Activated CD4-positive, alpha-beta T cell treated with anti-CD3 and anti-CD28 coated beads for 36 hours (primary cell): ENCODE measurements at regions not wholly inside any gene's neighbourhood (a gene's known extent, or its start where the extent isn't known, plus 50 kb on each side); places are given as distances from the start of the nearest gene placed in this dataset.

Source experiments
- ATAC-seq: fragments of 200-7000 bp; cut with Tn5 transposase; one replicate; pipeline ENCODE4 v1.10.0; 2021; ENCODE audit warnings: mild to moderate bottlenecking, moderate library complexity
- CTCF ChIA-PET: fragments of 350-600 bp; sonication (Branson Sonifier 250); formaldehyde crosslinking; loops from one replicate; lab custom pipeline; 2021; ENCODE audit warnings: antibody characterized with exemption; lab: Charles Lee
- POLR2A ChIA-PET: fragments of 350-600 bp; sonication (Branson Sonifier 250); formaldehyde crosslinking; loops from one replicate; lab custom pipeline; 2021; ENCODE audit warnings: antibody characterized with exemption, inconsistent platforms; lab: Charles Lee
- DNase-seq: peaks from one replicate; pipeline ENCODE4 v3.0.0-alpha.2; 2020
- H3K27ac Mint-ChIP-seq: one replicate; pipeline ENCODE4 v1.8.0; 2021; ENCODE audit warnings: mixed read lengths
- H3K27me3 Mint-ChIP-seq: one replicate; pipeline ENCODE4 v1.8.0; 2021; ENCODE audit warnings: mixed read lengths
- H3K36me3 Mint-ChIP-seq: one replicate; pipeline ENCODE4 v1.8.0; 2021; ENCODE audit warnings: low read depth, mixed read lengths
- H3K4me1 Mint-ChIP-seq: one replicate; pipeline ENCODE4 v1.8.0; 2021; ENCODE audit warnings: mixed read lengths
- H3K4me3 Mint-ChIP-seq: one replicate; pipeline ENCODE4 v1.8.0; 2021; ENCODE audit warnings: mild to moderate bottlenecking, moderate library complexity, mixed read lengths
- H3K9me3 Mint-ChIP-seq: one replicate; pipeline ENCODE4 v1.8.0; 2021; ENCODE audit warnings: low read depth, mixed read lengths
- intact Hi-C, 2 experiments: fragments of 100-400 bp; cut with DNase I in 1 of 2; cut with micrococcal nuclease in 1 of 2; formaldehyde crosslinking; loops; one replicate each; pipeline versions ENCODE4 v1.14.2 to v1.15.1; 2022 to 2024; cut with DNase I, micrococcal nuclease

GRCh38 chr18:42231796-42232195 is 276.8 kb downstream of the PIK3C3 start:
- no peak for ATAC-seq
- POLR2A ChIA-PET = no interaction called here
- Mint-ChIP-seq H3K36me3 (no peaks in the 10 kb centered on the region), H3K9me3 (no peaks in the 10 kb centered on the region), H3K4me1 (no peaks in the 10 kb centered on the region), H3K27me3 (no peaks in the 10 kb centered on the region), H3K27ac (no peak overlapping the region), H3K4me3 (no peak overlapping the region)
- CTCF ChIA-PET = no interaction called here
- no peak for DNase-seq
- intact Hi-C loops = no loop called here

GRCh38 chr18:42233908-42234307 is 278.9 kb downstream of the PIK3C3 start:
- no peak for ATAC-seq
- DNase-seq = no peak
- intact Hi-C loops = no loop called here
- no peak overlapping the region for H3K27ac Mint-ChIP-seq
- no peak overlapping the region for H3K4me3 Mint-ChIP-seq
- POLR2A ChIA-PET = no interaction called here
- no peaks in the 10 kb centered on the region for H3K36me3 Mint-ChIP-seq
- CTCF ChIA-PET = no interaction called here
- peaks cover 7% of the 10 kb centered on the region for H3K9me3 Mint-ChIP-seq
- no peaks in the 10 kb centered on the region for H3K4me1 Mint-ChIP-seq
- no peaks in the 10 kb centered on the region for H3K27me3 Mint-ChIP-seq

- Mint-ChIP-seq H3K9me3 (peaks cover 7% of the 10 kb centered on the region), H3K27ac (no peak overlapping the region), H3K4me3 (no peak overlapping the region), H3K36me3 (no peaks in the 10 kb centered on the region), H3K4me1 (no peaks in the 10 kb centered on the region), H3K27me3 (no peaks in the 10 kb centered on the region)
- DNase-seq (no peak), ATAC-seq (no peak)
- intact Hi-C loops = no loop called here
- ChIA-PET CTCF (no interaction called here), POLR2A (no interaction called here)
These were observed 287.7 kb downstream of the PIK3C3 start for GRCh38 chr18:42242758-42243157.

- no peak for DNase-seq
- intact Hi-C loops = no loop called here
- H3K36me3 Mint-ChIP-seq = no peaks in the 10 kb centered on the region
- ATAC-seq = no peak
- no peaks in the 10 kb centered on the region for H3K27me3 Mint-ChIP-seq
- ChIA-PET CTCF (no interaction called here), POLR2A (no interaction called here)
- no peak overlapping the region for H3K27ac Mint-ChIP-seq
- H3K4me1 Mint-ChIP-seq = no peaks in the 10 kb centered on the region
- no peaks in the 10 kb centered on the region for H3K9me3 Mint-ChIP-seq
- no peak overlapping the region for H3K4me3 Mint-ChIP-seq
These were observed 290.1 kb downstream of the PIK3C3 start for GRCh38 chr18:42245137-42245536.

GRCh38 chr18:42255908-42256765 is 301.1 kb downstream of the PIK3C3 start:
- H3K27ac Mint-ChIP-seq = no peak overlapping the region
- H3K9me3 Mint-ChIP-seq = no peaks in the 10 kb centered on the region
- H3K27me3 Mint-ChIP-seq = peaks cover 2% of the 10 kb centered on the region

GRCh38 chr18:42258301-42258965 is 303.4 kb downstream of the PIK3C3 start:
- intact Hi-C loops = no loop called here

More at GRCh38 chr18:42255908-42256765, 301.1 kb downstream of the PIK3C3 start:
- ATAC-seq = no peak
- Mint-ChIP-seq H3K36me3 (no peaks in the 10 kb centered on the region), H3K4me3 (no peak overlapping the region), H3K4me1 (no peaks in the 10 kb centered on the region)
- intact Hi-C loops = no loop called here
- DNase-seq = no peak
- ChIA-PET CTCF (no interaction called here), POLR2A (no interaction called here)

GRCh38 chr18:42261731-42262130 is 306.7 kb downstream of the PIK3C3 start:
- H3K27me3 Mint-ChIP-seq = no peaks in the 10 kb centered on the region
- ChIA-PET POLR2A (no interaction called here), CTCF (interaction anchor here (0.6 to 1.2 kb wide), 2 partner anchors 69 to 147 kb away, joined by 3 to 5 read pairs; no protein-coding TSS in a partner anchor)
- H3K27ac Mint-ChIP-seq = no peak overlapping the region
- DNase-seq (no peak), ATAC-seq (no peak)
- peaks cover 2% of the 10 kb centered on the region for H3K9me3 Mint-ChIP-seq
- no peaks in the 10 kb centered on the region for H3K4me1 Mint-ChIP-seq
- no peaks in the 10 kb centered on the region for H3K36me3 Mint-ChIP-seq
- intact Hi-C loops = no loop called here
- H3K4me3 Mint-ChIP-seq = no peak overlapping the region

More at GRCh38 chr18:42258301-42258965, 303.4 kb downstream of the PIK3C3 start:
- DNase-seq (no peak), ATAC-seq (no peak)
- H3K36me3 Mint-ChIP-seq = no peaks in the 10 kb centered on the region
- H3K9me3 Mint-ChIP-seq = no peaks in the 10 kb centered on the region
- POLR2A ChIA-PET = no interaction called here
- CTCF ChIA-PET = no interaction called here
- H3K4me3 Mint-ChIP-seq = no peak overlapping the region
- H3K27me3 Mint-ChIP-seq = no peaks in the 10 kb centered on the region
- no peak overlapping the region for H3K27ac Mint-ChIP-seq
- no peaks in the 10 kb centered on the region for H3K4me1 Mint-ChIP-seq

GRCh38 chr18:42264497-42264896 is 309.5 kb downstream of the PIK3C3 start:
- intact Hi-C loops = no loop called here
- ATAC-seq = no peak
- H3K27me3 Mint-ChIP-seq = peaks cover 2% of the 10 kb centered on the region
- no peaks in the 10 kb centered on the region for H3K36me3 Mint-ChIP-seq
- H3K27ac Mint-ChIP-seq = no peak overlapping the region
- H3K4me3 Mint-ChIP-seq = no peak overlapping the region
- ChIA-PET CTCF (no interaction called here), POLR2A (no interaction called here)
- peaks cover 2% of the 10 kb centered on the region for H3K9me3 Mint-ChIP-seq
- DNase-seq = no peak
- no peaks in the 10 kb centered on the region for H3K4me1 Mint-ChIP-seq

GRCh38 chr18:42268186-42268725 is 313.2 kb downstream of the PIK3C3 start:
- H3K4me1 Mint-ChIP-seq = no peaks in the 10 kb centered on the region
- no peak for DNase-seq
- peaks cover 2% of the 10 kb centered on the region for H3K27me3 Mint-ChIP-seq
- H3K9me3 Mint-ChIP-seq = peaks cover 2% of the 10 kb centered on the region
- no peak for ATAC-seq
- intact Hi-C loops = no loop called here
- CTCF ChIA-PET = no interaction called here
- H3K36me3 Mint-ChIP-seq = no peaks in the 10 kb centered on the region
- POLR2A ChIA-PET = no interaction called here
- no peak overlapping the region for H3K4me3 Mint-ChIP-seq
- no peak overlapping the region for H3K27ac Mint-ChIP-seq

GRCh38 chr18:42268798-42269197 is 313.8 kb downstream of the PIK3C3 start:
- H3K4me3 Mint-ChIP-seq = no peak overlapping the region
- POLR2A ChIA-PET = no interaction called here
- no peaks in the 10 kb centered on the region for H3K36me3 Mint-ChIP-seq
- DNase-seq (no peak), ATAC-seq (no peak)
- peaks cover 2% of the 10 kb centered on the region for H3K27me3 Mint-ChIP-seq
- intact Hi-C loops = no loop called here
- peaks cover 2% of the 10 kb centered on the region for H3K9me3 Mint-ChIP-seq
- no peaks in the 10 kb centered on the region for H3K4me1 Mint-ChIP-seq
- CTCF ChIA-PET = no interaction called here
- no peak overlapping the region for H3K27ac Mint-ChIP-seq

GRCh38 chr18:42271647-42272414 is 316.8 kb downstream of the PIK3C3 start:
- Mint-ChIP-seq H3K4me1 (no peaks in the 10 kb centered on the region), H3K27ac (no peak overlapping the region), H3K4me3 (no peak overlapping the region), H3K27me3 (peaks cover 2% of the 10 kb centered on the region), H3K36me3 (no peaks in the 10 kb centered on the region), H3K9me3 (no peaks in the 10 kb centered on the region)
- ChIA-PET CTCF (interaction anchor here (0.9 to 2.5 kb wide), 3 partner anchors 18 to 219 kb away, joined by 3 to 6 read pairs (median 4); no protein-coding TSS in a partner anchor), POLR2A (no interaction called here)
- ATAC-seq = no peak
- intact Hi-C loops = no loop called here
- no peak for DNase-seq
